SK-N-SH (cell line): ENCODE measurements at regions not wholly inside any gene's neighbourhood (a gene's known extent, or its start where the extent isn't known, plus 50 kb on each side); places are given as distances from the start of the nearest gene placed in this dataset.

Experiments used
- EP300 ChIP-seq, 2 experiments: IDR thresholded peaks; 2 replicates each; pipeline versions ENCODE4 v1.4.0 to v1.6.1; 2012; ENCODE audit warnings: borderline replicate concordance in 1 of 2, low read depth in 1 of 2, low read length in 1 of 2
- EZH2phosphoT487 ChIP-seq: fragments of 200-600 bp; sonication (generic); IDR thresholded peaks from 2 replicates; pipeline ENCODE4 v1.6.1; 2017; ENCODE audit warnings: low read depth, mixed run types, mild to moderate bottlenecking, antibody characterized with exemption, moderate library complexity, borderline replicate concordance
- MXI1 ChIP-seq: IDR thresholded peaks from 2 replicates; pipeline ENCODE4 v1.6.1; 2012; ENCODE audit warnings: mild to moderate bottlenecking, low read depth, low read length, improper control_type of control experiment
- SMC3 ChIP-seq: IDR thresholded peaks from 2 replicates; pipeline ENCODE4 v1.6.1; 2012; ENCODE audit warnings: low read depth, low read length, improper control_type of control experiment
- TAF1 ChIP-seq: IDR thresholded peaks from 2 replicates; pipeline ENCODE4 v1.6.1; 2012; ENCODE audit warnings: low read depth, mild to moderate bottlenecking, low read length, moderate library complexity, borderline replicate concordance
- USF2 ChIP-seq: fragments of 150-350 bp; IDR thresholded peaks from 2 replicates; pipeline ENCODE4 v1.6.1; 2017; ENCODE audit warnings: antibody characterized with exemption, low read length, low read depth, borderline replicate concordance
- YY1 ChIP-seq: IDR thresholded peaks from 2 replicates; pipeline ENCODE4 v1.4.0; 2012; ENCODE audit warnings: low read depth, mild to moderate bottlenecking
- TF ChIP-seq, protein P1 (sequence below): fragments of 200-600 bp; sonication (generic); IDR thresholded peaks from 2 replicates; pipeline ENCODE4 v1.6.1; 2017; ENCODE audit warnings: antibody characterized with exemption, mild to moderate bottlenecking, moderate library complexity
- TF ChIP-seq, protein P2 (sequence below): IDR thresholded peaks from 2 replicates; pipeline ENCODE4 v1.6.1; 2012; ENCODE audit warnings: mild to moderate bottlenecking, low read depth, low read length, moderate library complexity

GRCh38 chr7:81231301-81231838 is 312.5 kb upstream of the SEMA3C start:
- TF ChIP-seq, protein P1, sequence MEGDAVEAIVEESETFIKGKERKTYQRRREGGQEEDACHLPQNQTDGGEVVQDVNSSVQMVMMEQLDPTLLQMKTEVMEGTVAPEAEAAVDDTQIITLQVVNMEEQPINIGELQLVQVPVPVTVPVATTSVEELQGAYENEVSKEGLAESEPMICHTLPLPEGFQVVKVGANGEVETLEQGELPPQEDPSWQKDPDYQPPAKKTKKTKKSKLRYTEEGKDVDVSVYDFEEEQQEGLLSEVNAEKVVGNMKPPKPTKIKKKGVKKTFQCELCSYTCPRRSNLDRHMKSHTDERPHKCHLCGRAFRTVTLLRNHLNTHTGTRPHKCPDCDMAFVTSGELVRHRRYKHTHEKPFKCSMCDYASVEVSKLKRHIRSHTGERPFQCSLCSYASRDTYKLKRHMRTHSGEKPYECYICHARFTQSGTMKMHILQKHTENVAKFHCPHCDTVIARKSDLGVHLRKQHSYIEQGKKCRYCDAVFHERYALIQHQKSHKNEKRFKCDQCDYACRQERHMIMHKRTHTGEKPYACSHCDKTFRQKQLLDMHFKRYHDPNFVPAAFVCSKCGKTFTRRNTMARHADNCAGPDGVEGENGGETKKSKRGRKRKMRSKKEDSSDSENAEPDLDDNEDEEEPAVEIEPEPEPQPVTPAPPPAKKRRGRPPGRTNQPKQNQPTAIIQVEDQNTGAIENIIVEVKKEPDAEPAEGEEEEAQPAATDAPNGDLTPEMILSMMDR, result no peak
- no peak for TF ChIP-seq SMC3
- peak in 1 of 2 experiments; percentile 69; a peak in 2 of 4 replicates for TF ChIP-seq EP300 (IDR thresholded peaks at IDR 0.05; ENCODE audit: borderline replicate concordance in 1 of 2, low read depth in 1 of 2, low read length in 1 of 2)
- TF ChIP-seq, protein P2, sequence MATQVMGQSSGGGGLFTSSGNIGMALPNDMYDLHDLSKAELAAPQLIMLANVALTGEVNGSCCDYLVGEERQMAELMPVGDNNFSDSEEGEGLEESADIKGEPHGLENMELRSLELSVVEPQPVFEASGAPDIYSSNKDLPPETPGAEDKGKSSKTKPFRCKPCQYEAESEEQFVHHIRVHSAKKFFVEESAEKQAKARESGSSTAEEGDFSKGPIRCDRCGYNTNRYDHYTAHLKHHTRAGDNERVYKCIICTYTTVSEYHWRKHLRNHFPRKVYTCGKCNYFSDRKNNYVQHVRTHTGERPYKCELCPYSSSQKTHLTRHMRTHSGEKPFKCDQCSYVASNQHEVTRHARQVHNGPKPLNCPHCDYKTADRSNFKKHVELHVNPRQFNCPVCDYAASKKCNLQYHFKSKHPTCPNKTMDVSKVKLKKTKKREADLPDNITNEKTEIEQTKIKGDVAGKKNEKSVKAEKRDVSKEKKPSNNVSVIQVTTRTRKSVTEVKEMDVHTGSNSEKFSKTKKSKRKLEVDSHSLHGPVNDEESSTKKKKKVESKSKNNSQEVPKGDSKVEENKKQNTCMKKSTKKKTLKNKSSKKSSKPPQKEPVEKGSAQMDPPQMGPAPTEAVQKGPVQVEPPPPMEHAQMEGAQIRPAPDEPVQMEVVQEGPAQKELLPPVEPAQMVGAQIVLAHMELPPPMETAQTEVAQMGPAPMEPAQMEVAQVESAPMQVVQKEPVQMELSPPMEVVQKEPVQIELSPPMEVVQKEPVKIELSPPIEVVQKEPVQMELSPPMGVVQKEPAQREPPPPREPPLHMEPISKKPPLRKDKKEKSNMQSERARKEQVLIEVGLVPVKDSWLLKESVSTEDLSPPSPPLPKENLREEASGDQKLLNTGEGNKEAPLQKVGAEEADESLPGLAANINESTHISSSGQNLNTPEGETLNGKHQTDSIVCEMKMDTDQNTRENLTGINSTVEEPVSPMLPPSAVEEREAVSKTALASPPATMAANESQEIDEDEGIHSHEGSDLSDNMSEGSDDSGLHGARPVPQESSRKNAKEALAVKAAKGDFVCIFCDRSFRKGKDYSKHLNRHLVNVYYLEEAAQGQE, result no peak
- TF ChIP-seq USF2, result no peak
- TF ChIP-seq MXI1, result no peak
- no peak for TF ChIP-seq YY1
- no peak for TF ChIP-seq EZH2phosphoT487
- no peak for TF ChIP-seq TAF1
